ENCODE measurements at regions not wholly inside any gene's neighbourhood (a gene's known extent, or its start where the extent isn't known, plus 50 kb on each side); places are given as distances from the start of the nearest gene placed in this dataset.

GRCh38 chr1:117271129-117271528, 60.4 kb upstream of the VTCN1 start:
- TF ChIP-seq EZH2phosphoT487 (IDR thresholded peaks at IDR 0.05; ENCODE audit: borderline replicate concordance, low read length) (no peak), CTCF (conservative IDR thresholded peaks at IDR 0.05; ENCODE audit: low read depth, low read length) (no peak)
